HG03280 (cell line): ENCODE measurements at regions not wholly inside any gene's neighbourhood (a gene's known extent, or its start where the extent isn't known, plus 50 kb on each side); places are given as distances from the start of the nearest gene placed in this dataset.
"Not testable (repeated sequence)": the region's sequence is repeated elsewhere in the genome, so short reads cannot be mapped to it uniquely, and the experiment has no call there.

Experiments
- ATAC-seq: cut with Tn5 transposase; IDR thresholded peaks from one replicate; pipeline ENCODE4 v1.9.1; 2021; ENCODE audit warnings: mild to moderate bottlenecking, moderate library complexity; ENCODE audit not compliant: unreplicated experiment

DNA sequence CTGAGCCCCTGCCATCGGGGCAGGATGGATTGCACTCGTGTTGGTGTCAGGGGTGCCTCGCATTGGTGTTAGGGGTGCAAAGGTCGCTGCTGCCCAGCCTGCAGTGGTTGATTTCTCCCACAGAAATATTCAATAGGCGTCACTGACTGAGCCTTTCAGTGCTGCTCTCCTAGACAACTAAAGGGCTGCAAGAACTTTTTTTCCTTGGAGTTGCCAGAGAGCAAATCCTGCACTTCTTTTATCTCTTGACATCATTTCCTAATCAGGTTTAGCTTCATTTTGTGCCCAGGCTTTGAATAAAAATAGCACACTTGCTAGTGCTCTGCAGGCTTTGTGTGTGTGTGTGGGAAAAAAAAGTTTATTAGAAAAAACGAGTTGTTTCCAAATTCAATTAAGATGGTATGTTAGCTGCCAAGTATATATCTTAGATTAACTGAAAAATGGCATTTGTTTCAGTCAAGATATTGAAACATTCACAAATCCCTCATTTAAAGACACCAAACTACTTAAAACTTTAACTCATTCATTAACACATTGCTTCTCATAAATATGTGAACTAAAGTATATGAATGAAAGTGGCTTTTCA, 125.6 kb downstream of the SOCS6 start:
- no peak for ATAC-seq

DNA sequence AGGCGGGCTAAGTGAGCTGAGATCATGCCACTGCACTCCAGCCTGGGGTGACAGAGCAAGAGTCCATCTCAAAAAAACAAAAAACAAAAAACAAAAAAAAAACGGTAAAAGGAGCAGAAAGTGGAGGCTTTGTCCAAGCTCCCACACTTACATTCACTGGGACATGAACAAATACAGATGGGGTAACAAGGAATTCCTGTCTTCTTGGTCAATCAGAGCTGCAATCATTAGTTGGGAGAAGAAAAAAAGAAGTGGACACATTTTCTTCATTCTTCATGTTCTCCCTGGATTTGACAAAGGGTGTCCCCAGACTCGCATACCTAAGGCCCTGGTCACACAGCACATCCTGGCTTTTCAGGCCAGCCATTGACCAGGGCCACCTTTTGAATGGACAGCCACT, 124.6 kb downstream of the SOCS6 start:
- ATAC-seq = no peak

DNA sequence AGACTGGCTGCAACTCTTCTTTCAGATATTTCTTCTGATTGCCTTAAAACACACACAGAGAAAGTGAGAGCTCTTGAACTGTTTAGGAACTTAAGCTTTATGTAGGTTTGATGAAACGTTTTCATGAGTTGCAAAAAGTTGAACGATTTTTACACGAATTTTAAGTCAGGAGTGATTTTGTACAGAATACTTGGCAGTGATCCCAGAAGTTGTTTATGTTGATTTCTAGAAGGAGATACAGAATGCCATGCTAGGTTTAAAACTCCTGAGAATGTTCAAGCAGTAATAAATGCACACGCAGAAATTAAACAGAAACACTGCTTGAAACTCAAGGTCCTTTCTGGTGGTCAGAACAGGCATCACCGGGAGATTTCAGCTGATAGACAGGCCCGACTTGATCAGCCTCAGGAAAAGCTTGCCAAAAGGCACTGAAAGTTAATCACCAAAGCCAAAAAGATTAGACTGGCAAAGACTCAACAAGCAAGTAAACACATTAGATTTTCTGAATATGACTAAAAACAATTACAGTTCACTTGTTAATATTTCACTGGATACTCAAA, 123.1 kb downstream of the SOCS6 start:
- no peak for ATAC-seq

DNA sequence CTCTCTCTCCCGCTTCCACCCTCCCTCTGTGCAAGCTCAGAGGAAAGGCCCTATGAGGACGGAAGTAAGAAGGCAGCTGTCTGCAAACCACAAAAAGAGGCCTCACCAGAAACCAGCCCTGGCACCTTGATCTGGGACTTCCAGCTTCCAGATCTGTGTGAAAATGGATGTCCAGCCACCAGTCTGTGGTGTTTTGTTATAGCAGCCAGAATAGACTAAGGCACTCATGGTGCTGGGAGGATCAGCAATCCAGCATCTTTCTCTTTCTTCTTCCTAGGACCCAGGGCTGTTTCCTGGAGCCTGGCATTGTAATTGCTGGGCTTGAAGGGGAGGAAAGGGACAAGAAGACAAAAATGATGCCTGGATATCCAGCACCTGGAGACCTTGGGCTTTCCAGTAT, 122.5 kb downstream of the SOCS6 start:
- ATAC-seq = no peak

DNA sequence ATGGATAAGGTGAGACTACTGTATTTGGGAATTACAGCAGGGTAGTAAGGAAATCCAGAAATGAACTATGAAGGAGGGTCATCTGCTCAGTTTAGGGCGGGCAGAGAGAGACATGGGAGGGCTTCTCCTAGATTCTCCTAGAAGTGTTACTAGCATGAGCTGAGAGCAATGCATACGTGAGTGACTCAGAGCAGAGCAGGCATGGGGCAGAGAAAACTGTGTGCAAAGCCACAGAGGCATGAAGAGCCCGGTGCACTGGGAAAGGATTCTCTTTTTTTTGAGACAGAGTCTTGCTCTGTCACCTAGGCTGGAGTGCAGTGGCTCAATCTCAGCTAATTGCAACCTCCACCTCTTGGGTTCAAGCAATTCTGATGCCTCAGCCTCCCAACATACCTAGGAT, 116.2 kb downstream of the SOCS6 start:
- ATAC-seq = no peak

DNA sequence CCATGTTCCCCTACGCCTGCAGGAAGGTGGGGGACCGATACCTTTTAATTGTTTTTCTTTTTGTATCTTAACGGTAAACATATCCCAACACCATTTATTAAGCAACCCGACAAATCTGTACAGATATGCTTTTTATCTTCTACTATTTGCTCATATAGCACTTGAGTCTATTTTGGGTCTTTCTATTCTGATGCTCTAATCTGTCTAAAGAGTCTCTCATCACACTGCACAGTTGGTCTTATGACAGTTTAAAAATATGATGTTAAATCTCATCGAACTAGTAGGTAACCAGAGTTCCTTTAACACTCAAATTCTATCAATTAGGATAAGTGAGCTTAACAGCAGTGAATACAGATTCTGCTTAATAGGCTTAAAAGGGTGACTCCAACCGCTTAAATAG, 111.6 kb downstream of the SOCS6 start:
- no peak for ATAC-seq

DNA sequence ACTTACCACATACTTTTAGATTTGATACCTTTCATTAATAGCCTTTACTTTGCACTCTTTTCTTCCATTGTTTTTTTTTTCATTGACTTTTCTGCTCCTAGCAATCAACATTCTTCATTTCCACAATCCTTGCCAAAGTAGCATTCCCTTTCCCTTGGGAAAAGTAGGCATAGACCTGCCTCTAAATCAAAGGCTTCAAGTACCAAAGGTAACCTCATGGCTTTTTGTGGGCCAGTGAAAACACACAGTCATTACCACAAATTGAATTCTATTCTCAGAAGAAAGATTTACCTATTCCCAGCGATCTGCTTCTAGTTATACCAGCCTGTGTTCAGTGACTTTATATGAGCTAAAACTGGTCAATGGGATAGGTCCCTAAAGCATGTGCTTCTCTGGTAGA, 109.2 kb downstream of the SOCS6 start:
- no peak for ATAC-seq

DNA sequence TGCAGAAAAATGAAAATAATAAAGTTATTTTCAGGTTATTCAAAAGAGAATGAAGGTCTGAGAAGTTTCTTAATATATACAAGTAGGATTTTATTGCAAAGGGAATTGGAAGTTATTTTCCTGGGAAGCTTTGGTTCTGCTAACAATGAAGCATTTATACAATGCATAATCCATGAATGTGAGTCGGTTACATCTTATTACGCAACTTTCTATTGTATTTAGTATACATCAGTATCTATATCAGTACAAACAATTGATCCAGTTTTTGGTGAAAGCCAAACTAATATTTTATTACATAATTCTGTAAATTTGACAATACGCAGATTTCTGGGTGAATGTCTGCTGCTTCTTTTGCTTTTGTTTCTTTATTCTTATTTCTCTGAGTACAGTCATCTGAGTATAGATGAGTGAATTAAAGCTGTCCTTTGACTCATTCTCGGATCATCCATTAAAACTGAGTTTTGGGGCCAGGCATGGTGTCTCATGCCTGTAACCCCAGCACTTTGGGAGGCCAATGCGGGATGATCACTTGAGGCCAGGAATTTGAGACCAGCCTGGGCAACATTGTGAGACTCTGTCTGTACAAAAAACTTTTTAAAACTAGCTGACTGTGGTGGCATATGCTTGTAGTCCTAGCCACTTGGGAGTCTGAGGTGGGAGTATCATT, 108.5 kb downstream of the SOCS6 start:
- no peak for ATAC-seq

DNA sequence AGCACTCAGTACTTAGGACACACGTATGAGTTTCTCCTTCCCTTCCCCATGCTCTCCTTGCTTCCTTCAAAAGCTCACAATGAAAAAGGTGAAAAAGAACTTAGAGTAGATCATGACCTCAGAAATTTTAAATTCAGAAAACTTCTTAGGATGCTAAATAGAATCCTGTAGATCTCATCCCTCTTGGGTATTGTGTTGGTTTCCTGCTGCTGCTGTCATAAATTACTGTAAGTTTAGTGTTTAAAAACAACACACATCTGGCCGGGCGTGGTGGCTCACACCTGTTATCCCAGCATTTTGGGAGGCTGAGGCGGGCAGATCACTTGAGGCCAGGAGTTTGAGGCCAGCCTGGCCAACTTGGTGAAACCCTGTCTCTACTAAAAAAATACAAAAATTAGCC, 106.9 kb downstream of the SOCS6 start:
- ATAC-seq = not testable (repeated sequence)

DNA sequence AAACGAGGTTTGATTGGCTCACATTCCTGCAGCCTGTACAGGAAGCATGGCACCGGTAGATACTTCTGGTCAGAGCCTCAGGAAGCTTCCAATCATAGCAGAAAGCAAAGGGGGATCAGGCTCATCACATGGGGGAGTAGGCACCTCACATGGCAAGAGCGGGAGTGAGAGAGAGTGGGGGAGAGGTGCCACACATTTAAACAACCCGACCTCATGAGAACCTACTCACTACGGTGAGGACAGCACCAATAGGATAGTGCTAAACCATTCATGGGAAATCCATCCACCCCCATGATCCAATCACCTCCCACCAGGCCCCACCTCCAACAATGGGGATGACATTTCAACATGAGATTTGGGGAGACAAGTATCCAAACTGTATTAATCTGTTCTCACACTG, 105.8 kb downstream of the SOCS6 start:
- no peak for ATAC-seq

DNA sequence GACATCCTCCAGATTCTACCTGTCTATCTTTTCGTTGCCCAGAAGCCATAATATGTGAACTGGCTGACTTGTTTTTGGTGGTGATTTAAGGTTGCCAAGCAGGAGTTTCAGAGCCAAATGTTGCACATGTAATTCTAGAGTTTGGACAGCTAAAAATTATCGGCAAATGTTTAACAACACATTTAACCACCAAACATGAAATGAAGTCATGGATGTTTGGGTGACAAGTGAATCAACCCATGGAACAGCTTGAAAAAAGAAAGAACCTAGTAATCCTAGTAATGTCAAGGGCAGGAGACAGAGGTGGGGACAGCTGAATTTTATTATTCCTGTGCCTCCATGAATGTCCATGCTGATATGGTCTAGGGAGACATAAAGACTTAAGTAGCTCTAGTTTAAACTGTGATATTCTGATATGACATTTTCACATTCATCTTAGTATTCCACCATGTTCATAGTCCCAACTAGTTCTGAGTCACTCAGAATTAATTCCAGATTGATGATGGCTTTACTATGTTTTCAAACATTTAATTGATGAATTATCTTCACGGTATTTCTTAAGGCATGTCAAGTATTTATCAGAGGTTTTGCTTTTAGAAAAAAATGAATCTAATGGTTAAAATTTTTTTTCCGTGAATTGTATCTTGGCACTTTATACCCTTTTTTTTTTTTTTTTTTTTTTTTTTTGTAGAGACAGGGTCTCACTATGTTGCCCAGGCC, 101.7 kb downstream of the SOCS6 start:
- ATAC-seq = no peak

DNA sequence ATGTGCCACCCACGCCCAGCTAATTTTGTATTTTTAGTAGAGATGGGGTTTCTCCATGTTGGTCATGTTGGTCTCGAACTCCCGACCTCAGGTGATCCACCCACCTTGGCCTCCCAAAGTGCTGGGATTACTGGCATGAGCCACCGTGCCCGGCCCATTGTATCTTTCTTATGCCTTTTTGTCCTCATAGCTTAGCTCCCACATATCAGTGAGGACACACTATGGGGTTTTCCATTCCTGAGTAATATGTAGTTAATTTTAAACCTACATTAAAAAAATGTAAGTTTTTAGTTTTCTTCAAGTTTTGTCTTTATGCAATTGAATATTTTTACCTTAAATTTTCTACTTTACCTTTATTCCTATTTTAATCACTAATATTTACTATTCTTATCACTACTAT, 100.2 kb downstream of the SOCS6 start:
- ATAC-seq = not testable (repeated sequence)

DNA sequence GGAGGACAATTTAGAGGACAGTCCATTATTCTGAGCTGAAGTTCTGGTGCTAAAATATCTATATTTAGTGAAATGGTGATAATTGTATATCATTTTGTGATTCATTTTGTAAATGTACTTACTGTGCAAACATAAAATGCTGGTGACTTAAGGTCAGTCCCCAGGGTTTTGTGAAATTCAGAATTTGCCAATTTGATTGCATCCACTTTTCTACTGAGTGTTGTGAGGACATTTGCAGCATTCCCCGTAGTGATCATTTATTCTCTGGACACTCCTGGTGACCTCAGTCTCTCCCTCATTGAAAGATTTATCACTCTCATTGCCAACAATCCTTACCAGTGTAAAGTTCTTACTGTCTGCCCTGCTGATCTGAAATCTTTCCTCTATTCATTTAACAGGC, 98.2 kb downstream of the SOCS6 start:
- ATAC-seq = no peak

DNA sequence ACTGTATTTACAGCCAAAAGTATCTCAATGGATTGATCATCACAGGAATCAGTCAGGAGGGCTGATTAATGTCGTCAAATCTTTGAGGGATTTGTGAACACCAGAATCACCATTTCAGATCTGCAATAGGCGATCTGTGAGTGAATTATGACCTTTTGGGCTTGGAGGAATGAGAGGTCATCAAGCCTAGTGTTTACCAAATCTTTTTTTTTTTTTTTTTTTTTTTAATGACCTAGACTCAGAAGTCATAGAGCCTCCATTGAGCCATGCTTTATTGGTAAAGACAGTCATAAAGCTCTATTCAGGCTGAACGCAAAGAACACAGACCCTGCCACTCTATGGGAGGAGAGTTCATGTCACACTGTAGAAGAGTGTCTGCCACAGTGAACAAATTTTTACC, 97.7 kb downstream of the SOCS6 start:
- no peak for ATAC-seq

DNA sequence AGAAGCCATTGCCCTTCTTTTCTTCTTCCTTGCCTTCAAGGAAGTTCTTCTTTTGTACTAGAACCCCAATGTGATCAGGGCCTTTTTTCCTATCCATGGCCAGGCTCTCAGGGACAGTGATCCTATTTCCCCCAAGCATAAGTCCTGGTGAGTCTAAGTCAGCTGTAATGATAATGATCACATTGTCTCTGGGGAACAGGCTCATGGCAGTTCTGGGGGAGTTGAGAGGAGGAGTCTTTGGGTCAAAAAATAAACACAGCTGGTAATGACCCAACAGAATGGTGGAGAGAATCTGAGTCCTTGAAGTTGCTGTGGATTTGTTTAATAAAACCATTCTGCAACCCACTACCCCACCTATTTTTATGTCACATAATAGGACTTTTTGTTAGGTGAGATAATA, 96.6 kb downstream of the SOCS6 start:
- ATAC-seq = no peak

DNA sequence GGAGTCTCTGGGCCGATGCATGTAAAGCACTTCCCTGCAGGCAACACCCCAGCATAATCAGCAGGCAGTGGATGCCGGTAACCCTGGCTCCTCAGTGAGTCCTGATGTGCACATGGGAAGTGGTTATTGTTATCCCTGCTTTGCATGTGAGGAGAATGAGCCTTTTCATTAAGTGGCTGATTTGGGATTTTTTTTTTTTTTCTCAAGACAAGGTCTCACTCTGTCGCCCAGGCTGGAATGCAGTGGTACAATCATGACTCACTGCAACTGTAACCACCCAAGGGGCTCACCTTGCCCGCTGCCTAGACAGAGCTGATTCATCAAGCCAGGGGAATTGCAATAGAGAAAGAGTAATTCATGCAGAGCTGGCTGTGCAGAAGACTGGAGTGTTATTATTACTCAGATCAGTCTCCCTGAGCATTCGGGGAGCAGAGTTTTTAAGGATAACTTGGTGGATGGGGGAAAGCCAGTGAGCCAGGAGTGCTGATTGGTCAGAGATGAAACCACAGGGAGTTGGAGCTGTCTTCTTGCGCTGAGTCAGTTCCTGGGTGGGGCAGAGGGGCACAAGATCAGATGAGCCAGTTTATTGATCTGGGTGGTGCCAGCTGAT, 95.4 kb downstream of the SOCS6 start:
- no peak for ATAC-seq

DNA sequence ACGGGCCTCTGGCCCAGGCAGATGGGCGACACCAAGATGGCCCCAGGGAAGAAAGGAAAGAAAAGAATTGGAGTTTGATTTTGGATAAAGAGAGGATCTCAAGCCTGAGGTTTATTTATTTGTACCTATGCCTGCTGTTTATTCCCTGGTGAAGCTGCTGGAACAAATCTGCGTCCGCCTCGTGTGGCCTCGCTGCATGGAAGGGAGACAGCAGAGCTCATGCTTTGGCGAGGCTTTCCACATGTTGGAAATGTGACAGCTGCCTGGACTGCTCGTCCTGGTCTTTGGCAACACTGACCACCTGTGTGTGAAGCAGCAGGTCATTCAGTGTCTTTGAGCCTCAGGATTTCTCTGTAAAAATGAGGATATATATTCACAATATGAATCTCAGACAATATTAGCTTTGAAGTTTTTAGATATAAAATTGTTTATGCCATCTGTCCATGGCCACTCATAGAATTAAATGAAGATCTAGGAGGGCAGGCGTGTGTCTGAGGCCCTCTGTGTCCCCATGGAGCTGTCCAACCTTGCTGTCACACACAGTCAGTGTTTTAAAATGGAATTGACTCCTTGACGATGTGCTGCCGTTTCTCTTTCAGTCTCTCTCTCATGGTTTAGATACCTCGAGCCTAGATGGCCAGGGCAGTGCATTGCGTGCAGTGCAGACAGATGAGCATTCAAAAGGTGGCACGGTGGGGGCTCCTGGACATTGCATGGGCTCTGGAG, 94.3 kb downstream of the SOCS6 start:
- no peak for ATAC-seq

DNA sequence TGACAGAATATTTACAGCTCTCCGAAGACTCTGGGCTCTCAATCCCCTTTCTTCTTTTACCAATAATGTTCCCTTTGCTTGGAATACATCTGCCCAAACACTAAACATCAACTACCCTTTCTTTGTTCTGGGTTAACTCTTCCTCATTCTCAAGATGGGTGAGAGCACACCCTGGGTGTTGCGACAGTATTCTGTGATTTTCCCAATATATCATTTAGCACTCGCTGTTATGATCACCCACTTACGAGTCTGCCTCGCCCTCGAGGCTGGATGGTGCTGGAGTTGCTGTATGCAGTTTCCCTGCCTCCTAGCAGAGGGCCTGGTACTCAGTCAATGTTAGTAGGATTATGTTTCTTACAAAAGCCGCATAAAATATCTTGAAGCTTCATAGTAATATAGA, 93.2 kb downstream of the SOCS6 start:
- no peak for ATAC-seq

DNA sequence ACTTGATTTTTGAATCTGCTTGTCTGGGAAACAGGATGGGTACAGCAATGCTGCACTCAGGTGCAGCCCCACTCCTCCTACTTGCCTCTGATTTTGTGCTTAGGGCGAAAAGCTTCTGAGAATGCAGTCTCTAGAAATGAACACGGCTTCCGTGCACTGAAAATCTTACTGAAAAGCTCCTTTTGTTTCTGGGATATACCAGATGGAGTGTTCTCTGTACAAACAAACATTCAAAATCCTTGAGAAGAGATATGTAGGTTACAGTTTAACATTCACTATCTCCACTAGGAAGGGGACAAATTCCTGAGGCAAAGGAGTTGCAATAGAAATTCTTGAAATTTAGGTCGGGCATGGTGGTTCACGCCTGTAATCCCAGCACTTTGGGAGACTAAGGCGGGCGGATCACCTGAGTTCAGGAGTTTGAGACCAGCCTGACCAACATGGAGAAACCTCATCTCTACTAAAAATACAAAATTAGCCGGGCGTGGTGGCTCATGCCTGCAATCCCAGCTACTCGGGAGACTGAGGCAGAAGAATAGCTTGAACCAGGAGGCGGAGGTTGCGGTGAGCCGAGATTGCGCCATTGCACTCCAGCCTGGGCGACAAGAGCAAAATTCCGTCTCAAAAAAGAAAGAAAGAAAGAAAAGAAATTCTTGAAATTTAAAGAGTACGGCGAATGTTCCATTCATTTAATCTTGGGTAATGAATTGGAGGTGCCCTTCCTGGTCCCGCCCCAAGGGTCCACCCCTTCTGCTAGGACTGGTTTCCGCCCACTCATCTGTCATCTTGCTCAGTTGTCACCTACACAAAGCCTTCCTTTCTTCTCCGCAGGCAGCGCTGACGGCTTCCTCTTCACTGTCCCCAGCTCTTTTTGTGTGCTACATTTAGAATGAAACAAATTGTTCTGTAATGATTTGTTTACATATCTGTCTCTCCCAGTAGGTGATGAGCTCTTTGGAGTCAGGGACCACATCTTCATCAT, 92.4 kb downstream of the SOCS6 start:
- ATAC-seq = no peak
